Daoy (cell line): ENCODE measurements at regions not wholly inside any gene's neighbourhood (a gene's known extent, or its start where the extent isn't known, plus 50 kb on each side); places are given as distances from the start of the nearest gene placed in this dataset.
"Not testable (repeated sequence)": the region's sequence is repeated elsewhere in the genome, so short reads cannot be mapped to it uniquely, and the experiment has no call there.

Experiments used
- DNase-seq: peaks from one replicate; pipeline ENCODE4 v3.0.0-alpha.2; 2015; ENCODE audit warnings: low read depth

- no peak for DNase-seq
Measured at GRCh38 chr14:106235356-106236159, 709.2 kb downstream of the TMEM121 start.

- no peak for DNase-seq
Measured at GRCh38 chr14:106248321-106249192, 722.2 kb downstream of the TMEM121 start.

GRCh38 chr14:106253995-106254394, 727.6 kb downstream of the TMEM121 start:
- not testable (repeated sequence) for DNase-seq

- peak; percentile 80 for DNase-seq
Measured at GRCh38 chr14:106257569-106257994, 731.2 kb downstream of the TMEM121 start.

- peak; percentile 70 for DNase-seq
Measured at GRCh38 chr14:106268013-106268727, 741.8 kb downstream of the TMEM121 start.

- DNase-seq: no peak
Measured at GRCh38 chr14:106269029-106269428, 742.6 kb downstream of the TMEM121 start.

- no peak for DNase-seq
Measured at GRCh38 chr14:106269451-106270204, 743.2 kb downstream of the TMEM121 start.

GRCh38 chr14:106270476-106271121, 744.2 kb downstream of the TMEM121 start:
- DNase-seq: not testable (repeated sequence)

GRCh38 chr14:106276326-106277267, 750.2 kb downstream of the TMEM121 start:
- no peak for DNase-seq

- DNase-seq: peak; percentile 37
Measured at GRCh38 chr14:106277503-106277902, 751.1 kb downstream of the TMEM121 start.

- DNase-seq: no peak
Measured at GRCh38 chr14:106280876-106281275, 754.5 kb downstream of the TMEM121 start.

- peak; percentile 76 for DNase-seq
Measured at GRCh38 chr14:106286697-106287290, 760.4 kb downstream of the TMEM121 start.

- DNase-seq: no peak
Measured at GRCh38 chr14:106287506-106287905, 761.1 kb downstream of the TMEM121 start.

- no peak for DNase-seq
Measured at GRCh38 chr14:106291626-106292025, 765.2 kb downstream of the TMEM121 start.

- DNase-seq: no peak
Measured at GRCh38 chr14:106294324-106294723, 767.9 kb downstream of the TMEM121 start.

- not testable (repeated sequence) for DNase-seq
Measured at GRCh38 chr14:106300951-106301510, 774.6 kb downstream of the TMEM121 start.

GRCh38 chr14:106301609-106302008, 775.2 kb downstream of the TMEM121 start:
- not testable (repeated sequence) for DNase-seq

GRCh38 chr14:106302661-106303060, 776.3 kb downstream of the TMEM121 start:
- no peak for DNase-seq

- no peak for DNase-seq
Measured at GRCh38 chr14:106304271-106304670, 777.9 kb downstream of the TMEM121 start.
